ENCODE measurements at regions not wholly inside any gene's neighbourhood (a gene's known extent, or its start where the extent isn't known, plus 50 kb on each side); places are given as distances from the start of the nearest gene placed in this dataset.
"Not testable (repeated sequence)": the region's sequence is repeated elsewhere in the genome, so short reads cannot be mapped to it uniquely, and the experiment has no call there.

- FAIRE-seq (no peak), DNase-seq (ENCODE audit: insufficient read length, low spot score) (no peak)
These were observed 205.0 kb upstream of the ARL4C start for GRCh38 chr2:234701841-234702240.

- DNase-seq (ENCODE audit: insufficient read length, low spot score) (no peak), FAIRE-seq (no peak)
These were observed 204.5 kb upstream of the ARL4C start for GRCh38 chr2:234701421-234701820.

- FAIRE-seq, result no peak
- no peak for DNase-seq (ENCODE audit: insufficient read length, low spot score)
These were observed 202.6 kb upstream of the ARL4C start for GRCh38 chr2:234699456-234699855.

GRCh38 chr2:234697300-234697876 is 200.5 kb upstream of the ARL4C start:
- not testable (repeated sequence) for FAIRE-seq; DNase-seq (ENCODE audit: insufficient read length, low spot score)

GRCh38 chr2:234695981-234696380 is 199.1 kb upstream of the ARL4C start:
- FAIRE-seq, result no peak
- no peak for DNase-seq (ENCODE audit: insufficient read length, low spot score)

- DNase-seq (ENCODE audit: insufficient read length, low spot score), result no peak
- FAIRE-seq, result no peak
These were observed 197.5 kb upstream of the ARL4C start for GRCh38 chr2:234694244-234695013.

- FAIRE-seq; DNase-seq (ENCODE audit: insufficient read length, low spot score): not testable (repeated sequence)
These were observed 196.9 kb upstream of the ARL4C start for GRCh38 chr2:234693681-234694190.

GRCh38 chr2:234693191-234693590 is 196.3 kb upstream of the ARL4C start:
- DNase-seq (ENCODE audit: insufficient read length, low spot score); FAIRE-seq: not testable (repeated sequence)

- FAIRE-seq (no peak), DNase-seq (ENCODE audit: insufficient read length, low spot score) (no peak)
These were observed 195.4 kb upstream of the ARL4C start for GRCh38 chr2:234691968-234692955.

GRCh38 chr2:234691214-234691575 is 194.3 kb upstream of the ARL4C start:
- no peak for FAIRE-seq
- DNase-seq (ENCODE audit: insufficient read length, low spot score), result no peak

GRCh38 chr2:234690569-234691213 is 193.8 kb upstream of the ARL4C start:
- no peak for DNase-seq (ENCODE audit: insufficient read length, low spot score)
- no peak for FAIRE-seq

GRCh38 chr2:234689911-234690379 is 193.1 kb upstream of the ARL4C start:
- no peak for FAIRE-seq
- DNase-seq (ENCODE audit: insufficient read length, low spot score), result no peak

- no peak for DNase-seq (ENCODE audit: insufficient read length, low spot score)
- no peak for FAIRE-seq
These were observed 191.0 kb upstream of the ARL4C start for GRCh38 chr2:234687718-234688475.

GRCh38 chr2:234686088-234686890 is 189.4 kb upstream of the ARL4C start:
- FAIRE-seq, result no peak
- no peak for DNase-seq (ENCODE audit: insufficient read length, low spot score)

GRCh38 chr2:234684466-234684865 is 187.6 kb upstream of the ARL4C start:
- no peak for DNase-seq (ENCODE audit: insufficient read length, low spot score)
- FAIRE-seq, result no peak

- FAIRE-seq, result no peak
These were observed 187.1 kb upstream of the ARL4C start for GRCh38 chr2:234683950-234684349.

GRCh38 chr2:234682492-234683228 is 185.8 kb upstream of the ARL4C start:
- DNase-seq (ENCODE audit: insufficient read length, low spot score) (no peak), FAIRE-seq (no peak)

More at GRCh38 chr2:234683950-234684349, 187.1 kb upstream of the ARL4C start:
- DNase-seq (ENCODE audit: insufficient read length, low spot score), result no peak
